A673 (cell line): ENCODE measurements at regions not wholly inside any gene's neighbourhood (a gene's known extent, or its start where the extent isn't known, plus 50 kb on each side); places are given as distances from the start of the nearest gene placed in this dataset.

ENCODE experiments used
- BruUV-seq: library from RNA; stranded (reverse); fragments of 400-500 nt; replicated peaks from 2 replicates; lab custom pipeline; 2021; lab: Mats Ljungman, UMichigan
- CTCF ChIA-PET: fragments of 300-600 bp; sonication (Branson Sonifier 250); formaldehyde crosslinking; loops from one replicate; lab custom pipeline; 2022; ENCODE audit warnings: antibody characterized with exemption; lab: Charles Lee
- POLR2A ChIA-PET: fragments of 300-600 bp; sonication (Branson Sonifier 250); formaldehyde crosslinking; loops from one replicate; lab custom pipeline; 2022; ENCODE audit warnings: antibody characterized with exemption; ENCODE audit not compliant: low non-redundant PET; lab: Charles Lee
- DNase-seq: peaks from one replicate; pipeline ENCODE4 v3.0.0-alpha.2; 2015; ENCODE audit warnings: low spot score
- H3K27ac ChIP-seq: fragments of 200-600 bp; sonication (generic); 2 replicates; pipeline ENCODE4 v1.5.1; 2016; ENCODE audit warnings: mixed run types, low read depth, mild to moderate bottlenecking, mixed read lengths, antibody characterized with exemption, low read length; ENCODE audit not compliant: poor library complexity, severe bottlenecking
- H3K27me3 ChIP-seq: fragments of 200-600 bp; sonication (generic); replicated peaks from 2 replicates; pipeline ENCODE4 v1.6.1; 2017; ENCODE audit warnings: mixed run types, low read depth, mild to moderate bottlenecking, mixed read lengths, antibody characterized with exemption, low read length; ENCODE audit not compliant: insufficient read depth, poor library complexity
- H3K36me3 ChIP-seq: fragments of 200-600 bp; sonication (generic); 2 replicates; pipeline ENCODE4 v1.6.1; 2016; ENCODE audit warnings: mixed run types, mild to moderate bottlenecking, mixed read lengths, antibody characterized with exemption, low read length; ENCODE audit not compliant: insufficient read depth, poor library complexity, severe bottlenecking
- H3K4me1 ChIP-seq: fragments of 200-600 bp; sonication (generic); 2 replicates; pipeline ENCODE4 v1.6.1; 2017; ENCODE audit warnings: mixed run types, mild to moderate bottlenecking, mixed read lengths, antibody characterized with exemption, low read length; ENCODE audit not compliant: insufficient read depth, poor library complexity, severe bottlenecking
- H3K4me3 ChIP-seq: fragments of 200-600 bp; sonication (generic); 2 replicates; pipeline ENCODE4 v1.5.1; 2016; ENCODE audit warnings: low read depth, mixed run types, mild to moderate bottlenecking, mixed read lengths, low read length; ENCODE audit not compliant: poor library complexity, severe bottlenecking
- H3K9me3 ChIP-seq: fragments of 200-600 bp; sonication (generic); 2 replicates; pipeline ENCODE4 v1.6.1; 2016; ENCODE audit warnings: mixed run types, low read depth, mild to moderate bottlenecking, mixed read lengths, antibody characterized with exemption, low read length; ENCODE audit not compliant: poor library complexity, severe bottlenecking
- EZH2 ChIP-seq: fragments of 200-600 bp; sonication (generic); IDR thresholded peaks from 2 replicates; pipeline ENCODE4 v1.6.1; 2017; ENCODE audit warnings: borderline replicate concordance, low read depth, mild to moderate bottlenecking, mixed read lengths, antibody characterized with exemption, low read length; ENCODE audit not compliant: poor library complexity, severe bottlenecking
- intact Hi-C: fragments of 100-400 bp; cut with micrococcal nuclease; formaldehyde crosslinking; loops from one replicate; pipeline ENCODE4 v1.10.0; 2022; ENCODE audit not compliant: unreplicated experiment
- TF ChIP-seq, protein P1 (sequence below): fragments of 300-800, 200-600 bp; sonication (generic); conservative IDR thresholded peaks from 2 replicates; pipeline ENCODE4 v1.5.1; 2017; ENCODE audit warnings: low read depth, mild to moderate bottlenecking, antibody characterized with exemption, low read length, moderate library complexity, mixed read lengths

DNA sequence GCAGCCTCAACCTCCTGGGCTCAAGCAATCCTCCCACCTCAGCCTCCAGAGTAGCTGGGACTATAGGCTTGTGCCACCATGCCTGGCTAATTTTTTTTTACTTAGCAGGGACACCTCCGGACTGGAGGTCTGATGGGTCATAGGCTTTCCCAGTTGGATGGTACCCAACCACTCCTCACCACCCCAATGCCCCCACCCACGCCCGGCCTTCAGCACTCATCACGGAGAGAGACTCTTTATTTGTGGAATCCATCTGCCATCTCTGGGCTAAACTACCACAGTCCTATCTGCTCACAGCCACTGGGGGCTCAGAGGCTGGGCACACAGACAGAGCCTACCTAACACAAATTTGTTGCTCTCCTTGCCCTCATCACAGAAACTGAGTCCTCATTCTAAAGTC is 58.3 kb upstream of the STXBP1 start:
- TF ChIP-seq, protein P1, sequence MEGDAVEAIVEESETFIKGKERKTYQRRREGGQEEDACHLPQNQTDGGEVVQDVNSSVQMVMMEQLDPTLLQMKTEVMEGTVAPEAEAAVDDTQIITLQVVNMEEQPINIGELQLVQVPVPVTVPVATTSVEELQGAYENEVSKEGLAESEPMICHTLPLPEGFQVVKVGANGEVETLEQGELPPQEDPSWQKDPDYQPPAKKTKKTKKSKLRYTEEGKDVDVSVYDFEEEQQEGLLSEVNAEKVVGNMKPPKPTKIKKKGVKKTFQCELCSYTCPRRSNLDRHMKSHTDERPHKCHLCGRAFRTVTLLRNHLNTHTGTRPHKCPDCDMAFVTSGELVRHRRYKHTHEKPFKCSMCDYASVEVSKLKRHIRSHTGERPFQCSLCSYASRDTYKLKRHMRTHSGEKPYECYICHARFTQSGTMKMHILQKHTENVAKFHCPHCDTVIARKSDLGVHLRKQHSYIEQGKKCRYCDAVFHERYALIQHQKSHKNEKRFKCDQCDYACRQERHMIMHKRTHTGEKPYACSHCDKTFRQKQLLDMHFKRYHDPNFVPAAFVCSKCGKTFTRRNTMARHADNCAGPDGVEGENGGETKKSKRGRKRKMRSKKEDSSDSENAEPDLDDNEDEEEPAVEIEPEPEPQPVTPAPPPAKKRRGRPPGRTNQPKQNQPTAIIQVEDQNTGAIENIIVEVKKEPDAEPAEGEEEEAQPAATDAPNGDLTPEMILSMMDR, result no peak
- TF ChIP-seq EZH2, result no peak
- ChIA-PET CTCF (no interaction called here), POLR2A (no interaction called here)
- Histone ChIP-seq H3K27me3 (no peaks in the 10 kb centered on the region), H3K4me1 (peaks cover 41% of the 10 kb centered on the region), H3K36me3 (no peaks in the 10 kb centered on the region), H3K27ac (no peak overlapping the region), H3K9me3 (no peaks in the 10 kb centered on the region), H3K4me3 (no peak overlapping the region)
- DNase-seq, result no peak
- intact Hi-C loops, result no loop called here
- no TSS peak for BruUV-seq

GRCh38 chr9:127554966-127555839 is 56.9 kb upstream of the STXBP1 start:
- no peak for TF ChIP-seq EZH2
- TF ChIP-seq, protein P1, result no peak
- Histone ChIP-seq H3K9me3 (no peaks in the 10 kb centered on the region), H3K36me3 (no peaks in the 10 kb centered on the region), H3K4me3 (no peak overlapping the region), H3K27me3 (no peaks in the 10 kb centered on the region), H3K4me1 (peaks cover 44% of the 10 kb centered on the region), H3K27ac (peak overlapping the region; percentile 54)
- ChIA-PET POLR2A (no interaction called here), CTCF (interaction anchor here (0.6 kb wide), 1 partner anchor 1333 kb away, joined by 3 read pairs; no protein-coding TSS in a partner anchor)
- peak; percentile 35 for DNase-seq
- intact Hi-C loops, result no loop called here
- no TSS peak for BruUV-seq

GRCh38 chr9:127555840-127556820 is 55.9 kb upstream of the STXBP1 start:
- Histone ChIP-seq H3K9me3 (no peaks in the 10 kb centered on the region), H3K27me3 (no peaks in the 10 kb centered on the region), H3K4me1 (peaks cover 49% of the 10 kb centered on the region), H3K4me3 (no peak overlapping the region), H3K36me3 (no peaks in the 10 kb centered on the region), H3K27ac (peak overlapping the region; percentile 54)
- TF ChIP-seq EZH2, result no peak
- TF ChIP-seq, protein P1, result no peak
- DNase-seq, result peak; percentile 82
- no TSS peak for BruUV-seq
- intact Hi-C loops, result no loop called here
- POLR2A ChIA-PET, result no interaction called here
- CTCF ChIA-PET, result interaction anchor here (0.6 kb wide), 1 partner anchor 1332 kb away, joined by 3 read pairs; no protein-coding TSS in a partner anchor
